GM19397 (cell line): ENCODE measurements at regions not wholly inside any gene's neighbourhood (a gene's known extent, or its start where the extent isn't known, plus 50 kb on each side); places are given as distances from the start of the nearest gene placed in this dataset.

Source experiments
- ATAC-seq: cut with Tn5 transposase; IDR thresholded peaks from one replicate; pipeline ENCODE4 v1.9.1; 2021; ENCODE audit warnings: mild to moderate bottlenecking, moderate library complexity; ENCODE audit not compliant: unreplicated experiment

GRCh38 chr6:140932909-140933308 lies 1199.8 kb upstream of the GJE1 start:
- ATAC-seq, result no peak

- ATAC-seq, result no peak
Observed at GRCh38 chr6:140931581-140931980, 1201.1 kb upstream of the GJE1 start.

GRCh38 chr6:140929121-140929520 lies 1203.6 kb upstream of the GJE1 start:
- ATAC-seq, result no peak

- ATAC-seq, result no peak
Observed at GRCh38 chr6:140923048-140923447, 1209.7 kb upstream of the GJE1 start.

GRCh38 chr6:140921366-140922226 lies 1211.1 kb upstream of the GJE1 start:
- no peak for ATAC-seq

GRCh38 chr6:140917911-140918310 lies 1214.8 kb upstream of the GJE1 start:
- ATAC-seq, result no peak

GRCh38 chr6:140915551-140915950 lies 1217.2 kb upstream of the GJE1 start:
- ATAC-seq, result no peak

- ATAC-seq, result no peak
Observed at GRCh38 chr6:140915103-140915502, 1217.6 kb upstream of the GJE1 start.

GRCh38 chr6:140912686-140913085 lies 1220.0 kb upstream of the GJE1 start:
- ATAC-seq, result no peak

GRCh38 chr6:140909625-140910024 lies 1223.1 kb upstream of the GJE1 start:
- ATAC-seq, result no peak

GRCh38 chr6:140909156-140909555 lies 1223.6 kb upstream of the GJE1 start:
- ATAC-seq, result no peak

GRCh38 chr6:140908505-140908904 lies 1224.2 kb upstream of the GJE1 start:
- ATAC-seq, result no peak

- ATAC-seq, result no peak
Observed at GRCh38 chr6:140907235-140907634, 1225.5 kb upstream of the GJE1 start.

- ATAC-seq, result no peak
Observed at GRCh38 chr6:140905724-140906123, 1227.0 kb upstream of the GJE1 start.

GRCh38 chr6:140905050-140905449 lies 1227.7 kb upstream of the GJE1 start:
- no peak for ATAC-seq

- no peak for ATAC-seq
Observed at GRCh38 chr6:140897804-140898573, 1234.7 kb upstream of the GJE1 start.

- no peak for ATAC-seq
Observed at GRCh38 chr6:140897349-140897748, 1235.4 kb upstream of the GJE1 start.

GRCh38 chr6:140893432-140893831 lies 1239.3 kb upstream of the GJE1 start:
- no peak for ATAC-seq

GRCh38 chr6:140879946-140880345 lies 1252.8 kb upstream of the GJE1 start:
- ATAC-seq, result no peak

GRCh38 chr6:140874066-140874465 lies 1258.7 kb upstream of the GJE1 start:
- ATAC-seq, result no peak

GRCh38 chr6:140872885-140873284 lies 1259.8 kb upstream of the GJE1 start:
- no peak for ATAC-seq

GRCh38 chr6:140871911-140872310 lies 1260.8 kb upstream of the GJE1 start:
- ATAC-seq, result no peak
